ENCODE measurements at regions not wholly inside any gene's neighbourhood (a gene's known extent, or its start where the extent isn't known, plus 50 kb on each side); places are given as distances from the start of the nearest gene placed in this dataset.
"Not testable (repeated sequence)": the region's sequence is repeated elsewhere in the genome, so short reads cannot be mapped to it uniquely, and the experiment has no call there.

- H3K36me3 Mint-ChIP-seq = peaks cover 0 to 12% of the 10 kb centered on the region in 2 donors
- H3K27ac Mint-ChIP-seq = no peak overlapping the region
- ATAC-seq (no peak), DNase-seq (ENCODE audit: low spot score in 2 of 2) (no peak)
- H3K9me3 Mint-ChIP-seq = peaks cover 16 to 19% of the 10 kb centered on the region in 2 donors
Observed at GRCh38 chr7:53087274-53087673, 51.8 kb downstream of the POM121L12 start.

DNA sequence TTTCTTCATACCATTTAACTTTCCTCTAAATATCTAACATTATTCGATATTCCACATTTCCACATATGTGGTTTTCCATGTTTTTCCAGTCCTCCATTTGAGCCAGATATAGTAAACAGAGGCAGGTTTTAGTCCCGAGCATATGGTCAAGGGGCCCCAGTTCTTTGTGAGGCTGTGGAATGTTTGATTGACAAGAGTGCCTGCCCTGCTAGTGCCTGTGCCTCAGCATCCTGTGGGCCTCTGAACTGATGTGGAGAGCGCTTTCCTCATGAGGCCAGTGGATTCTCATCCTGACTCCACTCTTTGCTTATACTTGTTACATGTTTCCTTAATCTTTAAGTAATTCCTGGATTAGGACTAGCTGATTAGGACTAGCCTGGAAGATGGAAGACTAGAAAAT is 58.8 kb downstream of the POM121L12 start:
- peaks cover 9 to 20% of the 10 kb centered on the region in 2 donors for H3K9me3 Mint-ChIP-seq

GRCh38 chr7:53094827-53095226 is 59.4 kb downstream of the POM121L12 start:
- Mint-ChIP-seq H3K36me3 (peaks cover 0 to 6% of the 10 kb centered on the region in 2 donors), H3K9me3 (peaks cover 9 to 17% of the 10 kb centered on the region in 2 donors), H3K27ac (no peak overlapping the region)
- DNase-seq (ENCODE audit: low spot score in 2 of 2) (no peak), ATAC-seq (no peak)

More for the DNA sequence above, 58.8 kb downstream of the POM121L12 start:
- DNase-seq (ENCODE audit: low spot score in 2 of 2) = no peak
- Mint-ChIP-seq H3K36me3 (peaks cover 0 to 6% of the 10 kb centered on the region in 2 donors), H3K27ac (no peak overlapping the region)
- no peak for ATAC-seq

DNA sequence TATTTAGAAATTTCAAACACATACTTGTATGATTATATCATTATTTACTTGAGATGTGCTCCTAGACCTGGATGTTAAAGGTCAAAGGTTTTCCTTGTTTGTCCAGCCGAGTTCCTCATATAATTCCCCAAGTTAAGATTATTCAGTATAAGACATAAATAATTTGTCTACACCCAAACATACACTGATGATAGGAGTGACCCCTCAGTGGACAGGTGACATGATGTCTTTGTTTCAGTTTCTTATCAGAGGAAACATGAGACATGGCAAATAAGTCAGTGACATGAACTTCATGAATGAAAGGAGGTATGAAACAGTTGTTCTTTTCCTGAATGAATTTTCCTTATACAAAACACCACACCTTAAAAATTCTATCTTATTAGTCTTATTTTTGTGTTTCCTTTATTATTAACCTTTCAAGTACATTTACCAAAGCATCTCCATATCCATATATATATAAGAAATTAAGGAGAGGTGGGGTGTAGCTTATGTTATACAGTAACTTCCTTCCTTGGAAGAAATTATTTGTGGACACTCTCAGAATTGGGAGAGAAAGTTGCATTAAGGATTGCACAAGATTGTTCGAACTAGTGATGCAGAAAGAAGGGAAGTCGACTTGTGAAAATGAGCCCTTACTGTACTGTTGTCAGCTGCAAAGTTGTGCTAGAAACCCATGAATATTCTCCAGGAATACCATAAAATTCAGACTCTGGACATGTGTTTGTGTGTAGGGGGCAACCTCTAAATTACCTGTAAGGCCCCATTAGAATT is 60.5 kb downstream of the POM121L12 start:
- peaks cover 0 to 7% of the 10 kb centered on the region in 2 donors for H3K36me3 Mint-ChIP-seq
- ATAC-seq = no peak
- H3K27ac Mint-ChIP-seq = no peak overlapping the region
- no peak for DNase-seq (ENCODE audit: low spot score in 2 of 2)
- H3K9me3 Mint-ChIP-seq = peaks cover 10 to 23% of the 10 kb centered on the region in 2 donors

GRCh38 chr7:53100091-53100490 is 64.7 kb downstream of the POM121L12 start:
- H3K36me3 Mint-ChIP-seq = peaks cover 0 to 10% of the 10 kb centered on the region in 2 donors
- DNase-seq (ENCODE audit: low spot score in 2 of 2) (no peak), ATAC-seq (no peak)
- peaks cover 18 to 32% of the 10 kb centered on the region in 2 donors for H3K9me3 Mint-ChIP-seq
- no peak overlapping the region for H3K27ac Mint-ChIP-seq

DNA sequence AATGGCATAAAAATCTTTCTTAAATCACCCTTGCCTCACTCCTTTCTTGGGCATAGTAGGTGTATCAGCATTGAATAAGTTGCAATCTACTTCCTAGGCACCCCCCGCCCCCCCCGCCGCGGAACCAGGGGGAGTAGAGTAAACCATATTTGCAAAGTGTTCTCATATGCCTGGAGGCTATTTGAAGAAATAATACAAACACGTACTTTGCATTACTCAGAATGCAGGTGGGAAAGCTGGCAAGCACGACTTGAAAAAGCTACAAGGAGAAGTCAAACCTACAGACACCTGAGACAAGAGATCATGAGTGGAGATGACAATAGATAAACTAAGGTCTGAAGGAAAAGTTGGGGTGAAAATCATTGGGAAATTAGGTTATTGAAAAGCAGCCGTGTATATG is 65.6 kb downstream of the POM121L12 start:
- H3K36me3 Mint-ChIP-seq = peaks cover 0 to 10% of the 10 kb centered on the region in 2 donors
- H3K27ac Mint-ChIP-seq = no peak overlapping the region
- no peak for ATAC-seq
- no peak for DNase-seq (ENCODE audit: low spot score in 2 of 2)
- peaks cover 18 to 32% of the 10 kb centered on the region in 2 donors for H3K9me3 Mint-ChIP-seq

DNA sequence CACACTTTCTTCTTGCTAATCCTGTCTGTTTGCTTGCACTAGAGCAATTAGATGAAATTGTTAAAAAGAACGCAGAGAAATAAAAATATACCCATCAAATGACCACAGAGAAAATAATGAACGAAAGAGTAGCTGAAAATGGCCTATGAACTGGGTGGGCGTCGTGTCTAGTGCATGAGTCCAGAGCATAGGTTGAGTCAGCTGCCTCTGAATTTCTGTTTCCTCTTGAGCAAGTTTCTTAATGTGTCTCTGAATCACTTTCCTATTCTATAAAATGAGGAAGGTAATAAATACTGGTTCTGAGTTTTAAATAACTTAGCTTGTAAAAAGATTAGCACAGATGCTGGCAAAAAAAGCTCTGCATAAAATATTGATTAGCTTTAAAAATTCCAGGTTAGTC is 75.0 kb downstream of the POM121L12 start:
- ATAC-seq (no peak), DNase-seq (ENCODE audit: low spot score in 2 of 2) (no peak)
- no peaks in the 10 kb centered on the region for H3K36me3 Mint-ChIP-seq
- no peak overlapping the region for H3K27ac Mint-ChIP-seq
- H3K9me3 Mint-ChIP-seq = peaks cover 5 to 16% of the 10 kb centered on the region in 2 donors

GRCh38 chr7:53111031-53111430 is 75.6 kb downstream of the POM121L12 start:
- DNase-seq (ENCODE audit: low spot score in 2 of 2) (no peak), ATAC-seq (no peak)
- Mint-ChIP-seq H3K36me3 (no peaks in the 10 kb centered on the region), H3K27ac (no peak overlapping the region), H3K9me3 (peaks cover 5 to 16% of the 10 kb centered on the region in 2 donors)

DNA sequence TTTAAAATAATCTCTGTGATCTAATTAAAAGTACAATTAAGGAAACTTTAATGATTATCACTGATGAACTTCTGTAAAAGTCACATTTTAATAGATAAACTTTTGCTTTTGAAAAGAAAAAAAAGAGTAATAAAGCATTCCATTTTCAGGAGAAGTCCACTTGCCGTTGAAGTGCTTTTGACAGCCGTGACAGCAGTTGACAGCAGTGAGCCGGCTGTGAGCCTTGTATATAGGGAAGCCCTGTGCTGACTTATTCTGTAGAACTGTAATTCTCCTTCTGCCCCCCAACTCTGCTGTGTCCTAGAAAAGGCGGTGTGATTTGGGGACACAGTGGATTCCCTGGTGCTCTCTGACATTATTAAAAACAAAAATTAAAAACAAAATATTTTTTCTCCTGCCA is 78.0 kb downstream of the POM121L12 start:
- no peak for DNase-seq (ENCODE audit: low spot score in 2 of 2)
- Mint-ChIP-seq H3K36me3 (no peaks in the 10 kb centered on the region), H3K9me3 (peaks cover 13 to 25% of the 10 kb centered on the region in 2 donors), H3K27ac (no peak overlapping the region)
- no peak for ATAC-seq

DNA sequence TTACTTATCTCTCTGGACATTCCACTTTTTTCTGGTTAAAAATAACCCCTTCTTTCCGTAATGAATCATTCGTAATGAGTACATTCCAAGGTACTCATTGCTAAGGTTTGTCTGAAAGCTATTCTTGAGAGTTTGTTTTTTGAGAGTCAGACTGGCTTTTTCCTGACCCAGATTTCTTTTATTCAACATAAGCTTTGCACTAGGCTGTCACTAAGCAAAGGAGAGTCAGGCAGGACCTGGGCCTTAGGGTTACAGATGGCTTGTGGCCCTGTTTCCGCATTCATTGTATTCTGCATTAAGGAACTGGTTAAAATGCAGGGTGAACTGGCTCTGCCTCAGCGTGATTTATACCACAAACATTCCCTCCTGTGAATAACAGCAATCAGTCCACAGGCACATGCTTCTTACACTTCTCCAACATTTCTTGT is 84.1 kb downstream of the POM121L12 start:
- Mint-ChIP-seq H3K27ac (no peak overlapping the region), H3K9me3 (peaks cover 28 to 30% of the 10 kb centered on the region in 2 donors), H3K36me3 (peaks cover 0 to 5% of the 10 kb centered on the region in 2 donors)
- ATAC-seq (no peak), DNase-seq (ENCODE audit: low spot score in 2 of 2) (no peak)

- Mint-ChIP-seq H3K36me3 (peaks cover 0 to 5% of the 10 kb centered on the region in 2 donors), H3K9me3 (peaks cover 28 to 30% of the 10 kb centered on the region in 2 donors), H3K27ac (no peak overlapping the region)
- DNase-seq (ENCODE audit: low spot score in 2 of 2) (no peak), ATAC-seq (no peak)
Observed at GRCh38 chr7:53121374-53121773, 85.9 kb downstream of the POM121L12 start.

DNA sequence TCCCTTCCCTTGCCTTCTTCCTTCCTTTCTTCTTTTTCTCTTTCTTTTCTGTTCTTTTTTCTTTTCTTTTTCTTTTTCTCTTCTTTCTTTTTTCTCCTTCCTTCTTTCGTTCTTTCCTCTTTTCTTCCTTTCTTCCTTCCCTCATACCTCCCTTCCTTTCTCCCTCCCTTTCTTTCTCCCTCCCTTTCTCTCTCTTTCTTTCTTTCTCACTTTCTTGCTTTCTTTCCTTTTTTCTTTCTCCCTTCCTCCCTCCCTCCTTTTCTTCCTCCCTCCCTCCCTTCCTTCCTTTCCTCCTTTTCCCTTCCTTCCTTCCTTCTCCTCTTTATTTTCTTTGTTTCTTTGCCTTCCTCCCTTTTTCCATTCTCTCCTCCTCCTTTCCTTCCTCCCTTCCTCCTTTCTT is 96.3 kb downstream of the POM121L12 start:
- Mint-ChIP-seq H3K27ac (no peak overlapping the region), H3K9me3 (peaks cover 9 to 12% of the 10 kb centered on the region in 2 donors), H3K36me3 (no peaks in the 10 kb centered on the region)
- no peak for ATAC-seq
- DNase-seq (ENCODE audit: low spot score in 2 of 2) = no peak

DNA sequence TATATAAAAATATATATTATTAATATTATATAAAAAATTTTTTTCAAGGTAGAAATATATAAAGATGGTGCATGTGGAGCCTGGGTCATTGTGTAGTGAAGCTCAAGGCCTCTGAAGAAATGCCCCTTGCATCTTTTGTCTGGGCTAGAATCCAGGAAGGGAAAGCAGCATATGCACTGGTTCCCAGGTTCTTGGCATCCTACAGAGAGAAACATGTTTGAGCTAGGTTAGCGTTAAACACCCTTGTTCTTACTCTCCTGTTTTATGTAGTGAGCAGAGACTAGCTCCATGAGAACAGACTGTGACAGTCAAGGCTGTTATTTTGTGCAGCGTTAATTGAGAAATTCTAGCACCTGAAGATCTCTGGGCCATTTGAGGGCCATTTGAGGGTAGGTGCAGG is 116.1 kb downstream of the POM121L12 start:
- Mint-ChIP-seq H3K9me3 (peaks cover 18 to 32% of the 10 kb centered on the region in 2 donors), H3K27ac (no peak overlapping the region), H3K36me3 (no peaks in the 10 kb centered on the region)
- DNase-seq (ENCODE audit: low spot score in 2 of 2) (no peak), ATAC-seq (no peak)

DNA sequence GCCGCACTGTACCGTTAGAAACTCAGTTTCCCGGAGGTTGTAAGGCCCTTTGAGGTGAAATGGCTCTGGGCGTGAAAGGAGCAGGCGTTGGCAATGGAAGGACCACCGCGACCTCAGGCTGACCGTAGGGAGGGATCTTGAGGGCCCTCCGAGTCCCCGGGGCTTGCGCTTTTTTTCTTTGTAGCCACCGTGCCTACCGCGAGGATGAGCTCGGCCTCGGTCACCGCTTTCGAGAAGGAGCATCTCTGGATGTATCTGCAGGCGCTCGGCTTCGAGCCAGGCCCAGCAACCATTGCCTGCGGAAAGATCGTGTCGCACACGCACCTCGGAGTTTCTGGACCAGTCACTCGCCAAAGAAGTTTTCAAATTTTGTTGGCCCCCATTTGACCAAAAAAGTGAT is 151.8 kb downstream of the POM121L12 start:
- not testable (repeated sequence) for H3K36me3 Mint-ChIP-seq; ATAC-seq; DNase-seq (ENCODE audit: low spot score in 2 of 2); H3K27ac Mint-ChIP-seq
- peaks cover 19 to 22% of the 10 kb centered on the region in 2 donors for H3K9me3 Mint-ChIP-seq

GRCh38 chr7:53191191-53191695 is 155.8 kb downstream of the POM121L12 start:
- ATAC-seq = no peak
- Mint-ChIP-seq H3K9me3 (peaks cover 19 to 22% of the 10 kb centered on the region in 2 donors), H3K36me3 (no peaks in the 10 kb centered on the region)

GRCh38 chr7:53191836-53192443 is 156.5 kb downstream of the POM121L12 start:
- no peaks in the 10 kb centered on the region for H3K36me3 Mint-ChIP-seq
- ATAC-seq = no peak
- H3K9me3 Mint-ChIP-seq = peaks cover 16 to 19% of the 10 kb centered on the region in 2 donors
- no peak for DNase-seq (ENCODE audit: low spot score in 2 of 2)
- no peak overlapping the region for H3K27ac Mint-ChIP-seq

More at GRCh38 chr7:53191191-53191695, 155.8 kb downstream of the POM121L12 start:
- DNase-seq (ENCODE audit: low spot score in 2 of 2) = no peak
- H3K27ac Mint-ChIP-seq = no peak overlapping the region

DNA sequence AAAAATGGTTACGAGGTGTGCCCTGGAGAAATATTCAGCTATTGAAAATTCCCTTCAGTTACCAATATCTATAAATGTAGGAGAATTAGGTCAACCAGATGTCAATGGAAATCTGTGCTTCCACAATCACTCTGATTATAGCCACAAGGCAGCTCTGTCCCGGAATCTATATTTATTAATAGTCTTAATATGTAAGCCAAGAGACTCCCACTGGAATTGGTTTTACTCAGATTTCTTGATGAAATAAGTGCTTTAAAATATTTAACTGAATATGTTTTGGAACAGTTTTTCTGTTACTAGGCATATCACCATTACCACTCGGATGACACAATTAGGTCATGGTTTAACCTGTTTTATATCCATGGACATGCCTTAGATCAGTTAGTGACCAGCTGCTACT is 169.6 kb downstream of the POM121L12 start:
- no peak for DNase-seq (ENCODE audit: low spot score in 2 of 2)
- H3K9me3 Mint-ChIP-seq = peaks cover 8 to 21% of the 10 kb centered on the region in 2 donors
- H3K27ac Mint-ChIP-seq = no peak overlapping the region
- ATAC-seq = no peak
- H3K36me3 Mint-ChIP-seq = peaks cover 0 to 10% of the 10 kb centered on the region in 2 donors

Measured in activated naive CD4-positive, alpha-beta T cell treated with anti-CD3 and anti-CD28 coated beads, Interleukin-2, amount 50 U/mL, for 72 hours (primary cell).